ENCODE measurements at regions not wholly inside any gene's neighbourhood (a gene's known extent, or its start where the extent isn't known, plus 50 kb on each side); places are given as distances from the start of the nearest gene placed in this dataset.

DNA sequence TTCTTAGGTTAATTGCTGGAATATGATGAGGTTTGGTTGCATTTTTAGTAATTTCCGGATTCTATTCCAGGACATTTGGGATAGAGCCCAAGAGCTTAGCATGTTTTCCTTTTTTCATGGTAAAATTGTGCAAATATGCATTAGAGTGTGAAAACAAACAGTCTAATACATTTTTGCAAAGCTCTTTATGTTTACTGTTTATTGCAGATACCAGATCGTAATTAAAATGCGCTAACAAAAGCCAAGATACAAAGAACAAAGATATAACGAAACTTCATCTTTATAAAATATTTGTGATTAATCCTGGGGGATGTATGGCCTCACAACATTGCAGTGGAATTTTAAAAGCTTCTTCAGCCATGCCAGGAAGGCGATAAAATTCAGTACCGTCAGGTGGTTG lies 94.5 kb upstream of the TBC1D5 start:
- Histone ChIP-seq H3K4me1 (no peaks in the 10 kb centered on the region), H3K36me3 (no peaks in the 10 kb centered on the region), H3K4me3 (ENCODE audit: low read depth, low read length) (no peak overlapping the region), H3K27me3 (no peaks in the 10 kb centered on the region), H3K9me3 (no peaks in the 10 kb centered on the region)
- no peak for DNase-seq
- TF ChIP-seq, protein P1, sequence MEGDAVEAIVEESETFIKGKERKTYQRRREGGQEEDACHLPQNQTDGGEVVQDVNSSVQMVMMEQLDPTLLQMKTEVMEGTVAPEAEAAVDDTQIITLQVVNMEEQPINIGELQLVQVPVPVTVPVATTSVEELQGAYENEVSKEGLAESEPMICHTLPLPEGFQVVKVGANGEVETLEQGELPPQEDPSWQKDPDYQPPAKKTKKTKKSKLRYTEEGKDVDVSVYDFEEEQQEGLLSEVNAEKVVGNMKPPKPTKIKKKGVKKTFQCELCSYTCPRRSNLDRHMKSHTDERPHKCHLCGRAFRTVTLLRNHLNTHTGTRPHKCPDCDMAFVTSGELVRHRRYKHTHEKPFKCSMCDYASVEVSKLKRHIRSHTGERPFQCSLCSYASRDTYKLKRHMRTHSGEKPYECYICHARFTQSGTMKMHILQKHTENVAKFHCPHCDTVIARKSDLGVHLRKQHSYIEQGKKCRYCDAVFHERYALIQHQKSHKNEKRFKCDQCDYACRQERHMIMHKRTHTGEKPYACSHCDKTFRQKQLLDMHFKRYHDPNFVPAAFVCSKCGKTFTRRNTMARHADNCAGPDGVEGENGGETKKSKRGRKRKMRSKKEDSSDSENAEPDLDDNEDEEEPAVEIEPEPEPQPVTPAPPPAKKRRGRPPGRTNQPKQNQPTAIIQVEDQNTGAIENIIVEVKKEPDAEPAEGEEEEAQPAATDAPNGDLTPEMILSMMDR (IDR thresholded peaks at IDR 0.05; ENCODE audit: low read depth, low read length): no peak

DNA sequence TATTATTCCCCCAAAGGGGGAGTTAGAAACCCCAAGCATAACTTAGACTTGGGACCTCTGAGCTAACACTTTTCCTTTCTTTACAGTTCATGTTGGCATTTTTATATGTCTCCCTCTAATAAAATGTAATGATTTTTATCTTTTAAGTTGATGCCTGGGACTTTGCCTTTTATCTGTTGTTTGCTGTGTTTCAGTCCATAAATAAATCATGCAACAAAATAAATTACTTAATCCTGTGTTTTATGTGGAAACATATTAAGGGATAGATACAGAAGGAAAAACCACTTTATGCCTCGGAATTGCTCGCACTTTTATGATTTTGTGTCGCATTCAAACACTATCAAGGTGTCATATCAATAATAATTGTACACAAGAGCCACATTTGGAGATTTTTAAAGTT lies 93.7 kb upstream of the TBC1D5 start:
- TF ChIP-seq, protein P1 (IDR thresholded peaks at IDR 0.05; ENCODE audit: low read depth, low read length): no peak
- H3K4me3 ChIP-seq (ENCODE audit: low read depth, low read length): no peak overlapping the region
- no peaks in the 10 kb centered on the region for H3K27me3 ChIP-seq
- H3K9me3 ChIP-seq: no peaks in the 10 kb centered on the region
- no peaks in the 10 kb centered on the region for H3K4me1 ChIP-seq
- no peaks in the 10 kb centered on the region for H3K36me3 ChIP-seq
- no peak for DNase-seq

DNA sequence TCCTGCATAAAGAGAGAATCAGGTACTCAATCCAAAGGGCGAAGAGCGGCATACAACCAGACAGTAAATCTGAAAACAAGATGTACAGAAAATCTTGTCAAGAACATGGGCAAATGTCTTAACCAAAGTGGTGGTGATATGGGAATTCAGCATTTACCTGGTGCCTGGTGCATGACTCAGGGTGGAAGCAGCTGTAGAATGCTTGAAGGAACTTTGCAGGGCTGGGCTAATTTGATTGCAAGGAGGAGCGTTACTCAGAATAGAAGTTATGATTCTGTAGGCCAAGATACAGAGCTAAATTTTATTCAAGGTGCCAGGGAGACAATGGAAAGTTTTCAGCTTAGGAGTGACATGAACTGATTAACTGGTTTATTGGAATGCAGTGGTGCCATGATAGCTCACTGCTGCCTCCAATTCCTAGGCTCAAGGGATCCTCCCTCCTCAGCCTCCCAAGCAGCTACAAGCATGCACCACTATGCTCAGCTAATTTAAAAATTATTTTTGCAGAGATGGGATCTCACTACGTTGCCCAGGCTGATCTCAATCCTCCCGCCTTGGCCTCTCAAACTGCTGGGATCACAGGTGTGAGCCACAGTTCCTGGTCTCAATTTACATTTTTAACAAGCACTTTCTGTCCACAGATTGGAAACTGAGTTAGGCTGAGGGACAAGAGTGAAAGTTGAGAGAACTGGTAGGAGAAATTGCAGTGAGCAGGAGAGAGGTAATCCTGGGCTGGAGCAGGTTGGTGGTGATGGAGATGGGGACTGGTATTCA lies 91.5 kb upstream of the TBC1D5 start:
- DNase-seq: no peak
- Histone ChIP-seq H3K36me3 (no peaks in the 10 kb centered on the region), H3K27me3 (no peaks in the 10 kb centered on the region), H3K9me3 (no peaks in the 10 kb centered on the region), H3K4me1 (no peaks in the 10 kb centered on the region), H3K4me3 (ENCODE audit: low read depth, low read length) (no peak overlapping the region)
- TF ChIP-seq, protein P1 (IDR thresholded peaks at IDR 0.05; ENCODE audit: low read depth, low read length): no peak

DNA sequence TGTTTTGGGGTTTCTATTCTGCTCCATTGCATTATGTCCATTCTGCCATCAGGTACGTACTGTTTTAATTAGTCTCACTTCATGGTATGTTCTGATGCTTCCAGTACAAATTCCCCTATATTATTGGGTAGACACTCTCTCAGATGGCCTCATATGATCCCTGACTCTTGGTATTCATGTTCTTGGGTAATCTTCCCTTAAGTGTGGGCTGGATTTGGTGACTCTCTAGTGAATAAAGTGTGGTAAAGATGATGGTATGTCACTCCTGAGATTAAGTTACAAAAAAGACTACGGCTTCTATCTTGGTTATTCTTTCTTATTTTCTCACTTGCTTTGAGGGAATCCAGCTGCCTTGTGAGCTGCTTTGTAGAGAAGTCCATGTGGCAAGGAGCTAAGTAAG lies 89.6 kb upstream of the TBC1D5 start:
- H3K4me1 ChIP-seq: no peaks in the 10 kb centered on the region
- H3K4me3 ChIP-seq (ENCODE audit: low read depth, low read length): no peak overlapping the region
- no peak for DNase-seq
- TF ChIP-seq, protein P1 (IDR thresholded peaks at IDR 0.05; ENCODE audit: low read depth, low read length): no peak
- H3K9me3 ChIP-seq: no peaks in the 10 kb centered on the region
- H3K36me3 ChIP-seq: no peaks in the 10 kb centered on the region
- no peaks in the 10 kb centered on the region for H3K27me3 ChIP-seq

DNA sequence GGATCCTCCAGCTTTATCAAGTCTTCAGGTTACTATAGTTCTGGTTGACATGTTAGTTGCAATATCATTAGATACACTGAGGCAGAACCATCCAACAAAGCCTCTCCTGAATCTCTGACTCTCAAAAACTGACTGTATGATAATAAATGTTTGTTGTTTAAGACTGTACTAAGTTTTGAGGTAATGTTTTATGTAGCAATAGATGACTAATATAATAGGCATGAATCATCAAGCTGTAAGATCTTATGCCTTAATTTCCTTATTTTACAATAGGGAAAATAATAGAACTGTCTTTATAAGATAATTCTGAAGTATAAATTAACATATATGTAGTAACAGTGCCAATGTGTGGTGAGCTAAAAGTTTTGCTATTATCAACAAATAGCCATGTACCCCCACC lies 88.9 kb upstream of the TBC1D5 start:
- H3K36me3 ChIP-seq: no peaks in the 10 kb centered on the region
- no peak for DNase-seq
- no peak overlapping the region for H3K4me3 ChIP-seq (ENCODE audit: low read depth, low read length)
- no peaks in the 10 kb centered on the region for H3K4me1 ChIP-seq
- TF ChIP-seq, protein P1 (IDR thresholded peaks at IDR 0.05; ENCODE audit: low read depth, low read length): no peak
- H3K9me3 ChIP-seq: no peaks in the 10 kb centered on the region
- no peaks in the 10 kb centered on the region for H3K27me3 ChIP-seq

GRCh38 chr3:17830788-17831187 lies 88.4 kb upstream of the TBC1D5 start:
- Histone ChIP-seq H3K27me3 (no peaks in the 10 kb centered on the region), H3K36me3 (no peaks in the 10 kb centered on the region), H3K4me1 (no peaks in the 10 kb centered on the region), H3K4me3 (ENCODE audit: low read depth, low read length) (no peak overlapping the region), H3K9me3 (no peaks in the 10 kb centered on the region)
- TF ChIP-seq, protein P1 (IDR thresholded peaks at IDR 0.05; ENCODE audit: low read depth, low read length): no peak
- DNase-seq: no peak
